Cardiac fibroblast (primary cell): ENCODE measurements at regions not wholly inside any gene's neighbourhood (a gene's known extent, or its start where the extent isn't known, plus 50 kb on each side); places are given as distances from the start of the nearest gene placed in this dataset.

Source experiments
- DNase-seq, 2 donors: peaks; one replicate each; pipeline versions ENCODE4 v3.0.0 to v3.0.0-alpha.2; 2010; ENCODE audit warnings: low read depth in 2 of 2
- H3K4me3 ChIP-seq, 2 donors: replicated peaks in 1 of 2; 1 replicate in 1 of 2; 2 replicates in 1 of 2; pipeline ENCODE4 v1.5.1; 2011; ENCODE audit warnings: low read depth in 2 of 2, low read length in 2 of 2, mild to moderate bottlenecking in 2 of 2, moderate library complexity in 1 of 2
- CTCF ChIP-seq: IDR thresholded peaks from one replicate; pipeline ENCODE4 v1.5.1; 2011; ENCODE audit warnings: low read depth, mild to moderate bottlenecking, low read length, inconsistent platforms

GRCh38 chr13:80011448-80012212 is 329.3 kb downstream of the SPRY2 start:
- no peak for TF ChIP-seq CTCF
- H3K4me3 ChIP-seq, result no peak overlapping the region

GRCh38 chr13:80010846-80011245 is 330.1 kb downstream of the SPRY2 start:
- TF ChIP-seq CTCF, result no peak
- no peak overlapping the region for H3K4me3 ChIP-seq
- no peak for DNase-seq

More at GRCh38 chr13:80011448-80012212, 329.3 kb downstream of the SPRY2 start:
- peak in 1 of 2 donors; percentile 81 for DNase-seq

- no peak for DNase-seq
- H3K4me3 ChIP-seq, result no peak overlapping the region
- no peak for TF ChIP-seq CTCF
These were observed 330.6 kb downstream of the SPRY2 start for GRCh38 chr13:80010286-80010831.

- H3K4me3 ChIP-seq, result no peak overlapping the region
- TF ChIP-seq CTCF, result no peak
- no peak for DNase-seq
These were observed 331.2 kb downstream of the SPRY2 start for GRCh38 chr13:80009760-80010159.

- no peak overlapping the region for H3K4me3 ChIP-seq
- peak in 1 of 2 donors; percentile 31 for DNase-seq
- TF ChIP-seq CTCF, result no peak
These were observed 334.0 kb downstream of the SPRY2 start for GRCh38 chr13:80006940-80007339.

GRCh38 chr13:80001510-80001842 is 339.4 kb downstream of the SPRY2 start:
- no peak for TF ChIP-seq CTCF
- no peak for DNase-seq
- no peak overlapping the region for H3K4me3 ChIP-seq
